Subcutaneous abdominal adipose tissue (tissue), 5 donors: ENCODE measurements at regions not wholly inside any gene's neighbourhood (a gene's known extent, or its start where the extent isn't known, plus 50 kb on each side); places are given as distances from the start of the nearest gene placed in this dataset.

Experiments used
- H3K27ac ChIP-seq: one replicate; pipeline ENCODE4 v1.7.0; 2013; ENCODE audit warnings: low read depth, mild to moderate bottlenecking, inconsistent platforms, low read length, moderate library complexity
- H3K27me3 ChIP-seq, 5 donors: one replicate each; pipeline ENCODE4 v1.7.0; 2013; ENCODE audit warnings: low read length in 5 of 5, inconsistent platforms in 1 of 5; ENCODE audit not compliant: control insufficient read depth in 5 of 5, insufficient read depth in 4 of 5
- H3K36me3 ChIP-seq, 5 donors: one replicate each; pipeline ENCODE4 v1.7.0; 2013; ENCODE audit warnings: low read length in 5 of 5; ENCODE audit not compliant: control insufficient read depth in 5 of 5, insufficient read depth in 5 of 5
- H3K4me1 ChIP-seq, 5 donors: one replicate each; pipeline ENCODE4 v1.7.0; 2013; ENCODE audit warnings: low read length in 5 of 5, mild to moderate bottlenecking in 3 of 5, moderate library complexity in 1 of 5; ENCODE audit not compliant: control insufficient read depth in 5 of 5, insufficient read depth in 5 of 5
- H3K4me3 ChIP-seq, 5 donors: one replicate each; pipeline ENCODE4 v1.7.0; 2013; ENCODE audit warnings: low read length in 5 of 5, low read depth in 1 of 5
- H3K9ac ChIP-seq, 5 donors: one replicate each; pipeline ENCODE4 v1.7.0; 2013; ENCODE audit warnings: low read length in 5 of 5, mild to moderate bottlenecking in 4 of 5, moderate library complexity in 3 of 5
- H3K9me3 ChIP-seq, 5 donors: one replicate each; pipeline ENCODE4 v1.7.0; 2013; ENCODE audit warnings: low read length in 5 of 5; ENCODE audit not compliant: control insufficient read depth in 5 of 5
- donor health status: healthy.
- donor health status: healthy.
- donor health status: healthy.
- donor health status: healthy.
- donor health status: healthy.

DNA sequence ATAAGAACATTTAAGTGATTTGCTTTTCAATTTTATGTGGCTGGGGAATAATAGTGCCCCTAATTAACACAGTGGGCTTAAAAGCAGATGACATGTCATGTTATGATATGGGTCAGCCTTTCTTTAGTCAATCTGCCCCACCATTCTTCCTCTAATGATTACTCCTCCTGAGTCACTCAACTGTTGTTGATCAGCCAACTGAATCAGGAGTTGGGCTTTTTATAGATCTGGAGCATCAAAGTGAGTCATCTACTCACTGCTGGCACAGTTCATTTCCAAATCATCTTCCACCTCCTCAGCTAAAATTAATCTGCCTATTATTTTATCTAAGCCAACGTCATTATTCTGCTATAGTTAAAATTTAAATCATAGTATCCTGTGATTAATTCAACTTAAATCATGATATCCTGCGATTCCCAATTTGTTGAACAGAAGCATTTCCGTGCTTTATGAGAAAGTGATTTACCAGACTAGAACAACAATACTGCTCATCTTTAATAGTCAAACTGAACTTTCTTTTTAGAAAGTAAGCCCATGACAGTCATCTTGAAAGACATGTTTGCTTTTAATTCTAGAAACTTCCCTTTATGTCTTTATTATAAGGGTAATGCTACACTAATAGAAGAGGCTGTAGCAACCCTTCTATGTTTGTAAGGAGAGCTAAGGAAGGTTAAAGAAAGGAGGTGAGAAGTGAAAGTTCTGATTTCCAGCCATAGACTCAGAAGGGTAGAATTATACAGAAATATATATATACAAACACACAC lies 551.4 kb downstream of the TBC1D4 start:
- no peak overlapping the region for H3K9ac ChIP-seq
- no peaks in the 10 kb centered on the region for H3K36me3 ChIP-seq
- peaks cover 0 to 13% (median 0%) of the 10 kb centered on the region in 5 donors for H3K9me3 ChIP-seq
- no peak overlapping the region for H3K4me3 ChIP-seq
- H3K27ac ChIP-seq: no peak overlapping the region
- no peaks in the 10 kb centered on the region for H3K4me1 ChIP-seq
- H3K27me3 ChIP-seq: no peaks in the 10 kb centered on the region

DNA sequence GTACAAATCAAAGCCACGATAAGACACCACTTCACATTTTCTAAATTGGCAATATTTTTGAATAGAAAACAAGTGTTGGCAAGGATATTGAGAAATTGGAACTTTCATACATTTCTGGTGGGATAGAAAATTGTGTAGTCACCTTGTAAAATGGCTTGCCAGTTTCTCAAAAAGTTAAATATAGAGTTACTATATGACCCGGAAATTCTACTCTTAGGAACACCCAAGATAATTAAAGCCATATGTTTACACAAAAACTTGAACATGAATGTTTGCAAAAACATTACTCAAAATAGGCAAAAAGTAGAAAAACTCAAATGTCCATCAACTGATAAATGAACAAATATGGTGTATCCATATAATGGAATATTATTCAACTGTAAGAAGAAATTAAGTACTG lies 552.5 kb downstream of the TBC1D4 start:
- Histone ChIP-seq H3K27ac (no peak overlapping the region), H3K9ac (no peak overlapping the region), H3K4me3 (no peak overlapping the region), H3K4me1 (no peaks in the 10 kb centered on the region), H3K36me3 (no peaks in the 10 kb centered on the region), H3K27me3 (no peaks in the 10 kb centered on the region), H3K9me3 (peaks cover 0 to 13% (median 0%) of the 10 kb centered on the region in 5 donors)

- Histone ChIP-seq H3K27ac (no peak overlapping the region), H3K36me3 (no peaks in the 10 kb centered on the region), H3K4me1 (no peaks in the 10 kb centered on the region), H3K9me3 (peaks cover 0 to 24% (median 4%) of the 10 kb centered on the region in 5 donors), H3K9ac (no peak overlapping the region), H3K27me3 (no peaks in the 10 kb centered on the region), H3K4me3 (no peak overlapping the region)
Observed at GRCh38 chr13:74927823-74928222, 554.1 kb downstream of the TBC1D4 start.

DNA sequence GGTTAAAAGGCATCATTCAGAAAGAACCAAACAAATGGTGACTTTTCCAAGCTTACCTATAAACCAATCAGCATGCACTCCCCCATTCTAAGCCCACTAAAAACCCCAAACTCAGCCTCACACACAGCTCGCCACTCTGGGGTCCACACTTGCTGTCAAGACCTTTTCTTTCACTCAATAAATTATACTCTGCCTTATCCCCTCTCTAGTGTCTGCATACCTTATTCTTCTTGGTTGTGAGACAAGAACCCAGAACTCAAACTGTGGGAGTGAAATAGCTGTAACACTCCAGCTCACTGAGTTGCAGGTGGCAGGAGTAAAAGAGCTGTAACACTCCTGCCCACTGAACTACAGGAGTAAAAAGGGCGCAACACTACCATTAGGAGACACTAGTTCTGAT lies 559.0 kb downstream of the TBC1D4 start:
- Histone ChIP-seq H3K9ac (no peak overlapping the region), H3K27ac (no peak overlapping the region), H3K27me3 (no peaks in the 10 kb centered on the region), H3K9me3 (peaks cover 0 to 24% (median 5%) of the 10 kb centered on the region in 5 donors), H3K4me1 (no peaks in the 10 kb centered on the region), H3K4me3 (no peak overlapping the region), H3K36me3 (no peaks in the 10 kb centered on the region)

DNA sequence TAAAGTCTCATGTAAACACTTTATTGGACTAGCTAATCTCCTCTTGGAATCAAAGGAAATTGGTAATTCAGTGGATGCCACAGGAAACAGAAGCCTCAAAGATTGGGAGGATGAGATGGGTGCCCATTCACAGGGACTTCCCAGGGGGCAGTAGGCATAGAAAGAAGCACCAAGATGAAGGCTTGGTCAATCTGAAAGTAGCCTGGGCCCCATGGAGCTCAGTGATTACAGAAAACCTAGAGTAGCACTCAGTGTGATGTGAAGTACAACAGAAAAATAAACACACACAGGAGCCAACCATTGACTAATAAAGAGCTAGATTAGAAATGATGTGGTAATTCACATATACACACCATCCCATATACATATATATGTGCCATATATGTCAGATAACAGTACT lies 560.6 kb downstream of the TBC1D4 start:
- no peak overlapping the region for H3K9ac ChIP-seq
- no peak overlapping the region for H3K4me3 ChIP-seq
- no peaks in the 10 kb centered on the region for H3K4me1 ChIP-seq
- no peaks in the 10 kb centered on the region for H3K27me3 ChIP-seq
- H3K36me3 ChIP-seq: no peaks in the 10 kb centered on the region
- no peak overlapping the region for H3K27ac ChIP-seq
- peaks cover 0 to 14% (median 5%) of the 10 kb centered on the region in 5 donors for H3K9me3 ChIP-seq

DNA sequence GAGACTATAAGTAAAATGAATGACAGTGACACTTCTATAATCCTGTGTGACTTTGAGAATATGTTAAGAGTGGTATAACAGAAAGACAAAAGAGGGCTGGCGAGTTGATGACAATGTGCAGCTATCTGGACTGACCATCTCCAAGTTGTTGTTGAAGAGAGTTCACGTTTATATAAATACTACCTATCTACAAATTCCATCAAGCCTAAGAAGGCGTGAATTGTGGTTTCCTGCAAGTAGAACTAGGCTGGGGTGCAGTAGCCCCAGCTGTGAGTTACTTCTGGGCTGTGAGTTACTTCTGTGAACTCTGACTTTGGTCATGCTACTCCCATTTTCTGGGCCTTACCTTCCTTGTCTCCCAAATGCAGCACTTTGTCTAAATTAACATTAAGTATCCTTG lies 561.0 kb downstream of the TBC1D4 start:
- no peak overlapping the region for H3K9ac ChIP-seq
- H3K27me3 ChIP-seq: no peaks in the 10 kb centered on the region
- no peak overlapping the region for H3K27ac ChIP-seq
- peaks cover 0 to 14% (median 5%) of the 10 kb centered on the region in 5 donors for H3K9me3 ChIP-seq
- no peaks in the 10 kb centered on the region for H3K36me3 ChIP-seq
- H3K4me3 ChIP-seq: no peak overlapping the region
- no peaks in the 10 kb centered on the region for H3K4me1 ChIP-seq

DNA sequence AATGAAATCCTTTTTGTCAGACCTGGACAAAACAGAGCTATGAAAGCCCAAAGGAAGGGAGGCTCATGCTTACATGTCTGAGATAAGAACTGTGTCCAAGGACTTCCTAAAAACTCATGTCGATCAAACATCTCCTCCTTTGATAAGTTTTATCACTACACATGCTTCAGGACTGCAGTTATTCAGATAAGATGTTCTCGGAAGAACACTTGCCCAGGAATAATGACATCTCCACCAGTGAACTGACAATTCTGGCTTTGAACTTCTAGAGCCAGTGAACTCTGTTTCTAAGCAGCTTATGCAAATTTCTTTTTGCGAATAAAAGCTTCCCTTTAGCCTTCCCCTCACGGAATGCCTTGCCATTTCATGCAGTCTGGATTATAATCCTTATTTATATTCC lies 561.6 kb downstream of the TBC1D4 start:
- no peaks in the 10 kb centered on the region for H3K36me3 ChIP-seq
- no peak overlapping the region for H3K27ac ChIP-seq
- peaks cover 0 to 14% (median 5%) of the 10 kb centered on the region in 5 donors for H3K9me3 ChIP-seq
- H3K4me3 ChIP-seq: no peak overlapping the region
- H3K9ac ChIP-seq: no peak overlapping the region
- H3K27me3 ChIP-seq: no peaks in the 10 kb centered on the region
- H3K4me1 ChIP-seq: no peaks in the 10 kb centered on the region

- no peak overlapping the region for H3K9ac ChIP-seq
- no peaks in the 10 kb centered on the region for H3K4me1 ChIP-seq
- no peak overlapping the region for H3K4me3 ChIP-seq
- no peak overlapping the region for H3K27ac ChIP-seq
- no peaks in the 10 kb centered on the region for H3K27me3 ChIP-seq
- H3K9me3 ChIP-seq: peaks cover 0 to 14% (median 5%) of the 10 kb centered on the region in 5 donors
- H3K36me3 ChIP-seq: no peaks in the 10 kb centered on the region
Observed at GRCh38 chr13:74919914-74920313, 562.1 kb downstream of the TBC1D4 start.

- Histone ChIP-seq H3K9me3 (no peaks in the 10 kb centered on the region), H3K4me1 (peaks cover 0 to under 1% (median 0%) of the 10 kb centered on the region in 5 donors), H3K27me3 (no peaks in the 10 kb centered on the region), H3K4me3 (no peak overlapping the region), H3K9ac (no peak overlapping the region), H3K36me3 (no peaks in the 10 kb centered on the region), H3K27ac (no peak overlapping the region)
Observed at GRCh38 chr13:74912898-74913297, 569.1 kb downstream of the TBC1D4 start.

- Histone ChIP-seq H3K36me3 (no peaks in the 10 kb centered on the region), H3K9me3 (no peaks in the 10 kb centered on the region), H3K27ac (no peak overlapping the region), H3K4me3 (no peak overlapping the region), H3K9ac (no peak overlapping the region), H3K4me1 (peaks cover 0 to 6% (median 0%) of the 10 kb centered on the region in 5 donors), H3K27me3 (no peaks in the 10 kb centered on the region)
Observed at GRCh38 chr13:74910415-74910814, 571.6 kb downstream of the TBC1D4 start.
